ENCODE measurements at regions not wholly inside any gene's neighbourhood (a gene's known extent, or its start where the extent isn't known, plus 50 kb on each side); places are given as distances from the start of the nearest gene placed in this dataset.

DNA sequence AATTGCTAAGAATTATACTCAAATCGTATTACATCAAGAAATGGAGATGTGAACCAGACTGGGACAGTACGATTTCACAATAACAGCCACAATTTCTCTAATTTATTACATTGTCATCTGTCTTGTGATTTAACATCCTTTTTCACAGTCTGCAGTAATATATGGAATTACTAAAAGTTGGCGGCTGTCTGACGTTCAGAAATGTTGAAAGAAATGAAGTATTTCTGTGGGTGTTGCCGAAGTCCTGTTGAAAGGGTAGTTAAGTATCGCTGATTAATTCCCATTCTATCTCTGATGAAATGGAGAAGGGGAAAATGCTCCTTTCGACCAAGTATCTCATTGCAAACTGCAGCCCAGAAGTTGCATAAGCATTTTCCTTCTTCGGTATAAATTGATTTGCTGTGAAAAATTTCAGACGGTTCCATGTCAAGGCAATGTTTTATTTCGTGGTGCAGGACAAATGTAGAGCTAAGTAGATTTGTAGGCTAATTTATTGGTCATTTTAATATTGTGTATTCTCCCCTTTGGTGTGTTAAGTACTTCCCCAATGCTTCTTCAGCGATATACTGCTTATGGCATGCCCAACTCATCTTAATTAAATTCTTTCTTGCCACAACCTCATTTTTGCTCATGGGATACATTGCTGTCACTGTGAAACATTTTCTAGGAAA, 775.2 kb upstream of the RBFOX1 start:
- intact Hi-C loops (cut with DNase I; ENCODE audit: low total_unique reads) (no loop called here), in situ Hi-C loops (cut with MboI; ENCODE audit: low sequenced_read_pairs in 4 of 4) (no loop called here)
- H3K9me3 ChIP-seq: no peaks in the 10 kb centered on the region

DNA sequence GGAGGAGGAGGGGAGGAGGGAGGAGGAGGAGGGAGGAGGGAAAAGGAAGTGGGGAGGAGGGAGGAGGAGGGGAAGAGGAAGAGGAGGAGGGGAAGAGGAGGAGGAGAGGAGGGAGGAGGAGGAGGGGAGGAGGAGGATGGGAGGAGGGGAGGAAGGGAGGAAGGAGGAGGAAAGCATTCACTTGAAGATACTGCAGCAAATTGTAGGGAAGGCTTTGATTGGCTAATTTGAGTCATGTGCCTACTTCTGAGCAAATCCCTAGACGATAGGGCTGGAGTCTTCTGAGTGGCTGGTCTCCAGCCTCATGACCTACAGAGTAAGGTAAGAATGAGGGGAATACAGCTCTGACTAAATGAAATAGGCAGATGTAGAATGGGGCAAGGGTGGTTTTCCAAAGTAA, 783.2 kb upstream of the RBFOX1 start:
- in situ Hi-C loops (cut with MboI; ENCODE audit: low sequenced_read_pairs in 4 of 4): no loop called here
- no peak overlapping the region for H3K27ac ChIP-seq
- no peak overlapping the region for H3K4me3 ChIP-seq
- ATAC-seq (no peak), DNase-seq (no peak)
- H3K27me3 ChIP-seq: no peaks in the 10 kb centered on the region
- TF ChIP-seq CTCF (IDR thresholded peaks at IDR 0.05 in 4 of 5, conservative IDR thresholded peaks at IDR 0.05 in 1 of 5) (no peak), POLR2A (IDR thresholded peaks at IDR 0.05) (no peak)
- intact Hi-C loops (cut with DNase I; ENCODE audit: low total_unique reads): no loop called here
- H3K36me3 ChIP-seq: no peaks in the 10 kb centered on the region
- no peaks in the 10 kb centered on the region for H3K9me3 ChIP-seq
- H3K4me1 ChIP-seq: no peaks in the 10 kb centered on the region

More for the DNA sequence above, 775.2 kb upstream of the RBFOX1 start:
- no peaks in the 10 kb centered on the region for H3K4me1 ChIP-seq
- no peak overlapping the region for H3K4me3 ChIP-seq
- no peak for TF ChIP-seq POLR2A (IDR thresholded peaks at IDR 0.05)
- no peak for TF ChIP-seq CTCF (IDR thresholded peaks at IDR 0.05 in 4 of 5, conservative IDR thresholded peaks at IDR 0.05 in 1 of 5)
- no peaks in the 10 kb centered on the region for H3K36me3 ChIP-seq
- no peak overlapping the region for H3K27ac ChIP-seq
- ATAC-seq: no peak
- H3K27me3 ChIP-seq: no peaks in the 10 kb centered on the region
- no peak for DNase-seq

GRCh38 chr16:6548507-6548906, 784.1 kb upstream of the RBFOX1 start:
- DNase-seq: no peak
- H3K4me1 ChIP-seq: no peaks in the 10 kb centered on the region
- TF ChIP-seq POLR2A (IDR thresholded peaks at IDR 0.05) (no peak), CTCF (IDR thresholded peaks at IDR 0.05 in 4 of 5, conservative IDR thresholded peaks at IDR 0.05 in 1 of 5) (no peak)
- in situ Hi-C loops (cut with MboI; ENCODE audit: low sequenced_read_pairs in 4 of 4): no loop called here
- H3K9me3 ChIP-seq: no peaks in the 10 kb centered on the region
- no peaks in the 10 kb centered on the region for H3K36me3 ChIP-seq
- intact Hi-C loops (cut with DNase I; ENCODE audit: low total_unique reads): no loop called here
- no peak overlapping the region for H3K4me3 ChIP-seq
- no peak overlapping the region for H3K27ac ChIP-seq
- H3K27me3 ChIP-seq: no peaks in the 10 kb centered on the region
- ATAC-seq: no peak

DNA sequence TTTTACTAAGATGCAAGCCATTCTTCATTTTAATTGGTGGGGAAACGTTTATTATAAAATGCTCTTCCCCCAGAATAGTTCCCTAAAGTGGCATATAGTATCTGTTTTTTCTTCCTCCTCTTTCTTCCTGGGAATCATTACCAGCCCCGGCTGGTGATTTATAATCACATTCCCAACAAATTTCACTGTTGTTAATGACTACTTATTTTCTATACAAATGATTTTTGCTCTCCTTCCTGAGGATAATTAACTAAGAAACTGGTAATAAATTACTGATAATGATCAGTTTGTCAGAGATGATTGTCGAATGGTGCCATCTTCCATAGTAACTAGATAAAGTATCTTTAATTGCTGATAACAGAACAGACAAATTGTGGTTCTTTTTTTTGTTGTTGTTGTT, 785.5 kb upstream of the RBFOX1 start:
- H3K27me3 ChIP-seq: no peaks in the 10 kb centered on the region
- H3K36me3 ChIP-seq: no peaks in the 10 kb centered on the region
- no peaks in the 10 kb centered on the region for H3K4me1 ChIP-seq
- no peak overlapping the region for H3K27ac ChIP-seq
- H3K4me3 ChIP-seq: no peak overlapping the region
- H3K9me3 ChIP-seq: no peaks in the 10 kb centered on the region
- no peak for ATAC-seq
- TF ChIP-seq CTCF (IDR thresholded peaks at IDR 0.05 in 4 of 5, conservative IDR thresholded peaks at IDR 0.05 in 1 of 5) (no peak), POLR2A (IDR thresholded peaks at IDR 0.05) (no peak)
- intact Hi-C loops (cut with DNase I; ENCODE audit: low total_unique reads) (no loop called here), in situ Hi-C loops (cut with MboI; ENCODE audit: low sequenced_read_pairs in 4 of 4) (no loop called here)
- no peak for DNase-seq

GRCh38 chr16:6545329-6545728, 787.3 kb upstream of the RBFOX1 start:
- in situ Hi-C loops (cut with MboI; ENCODE audit: low sequenced_read_pairs in 4 of 4): no loop called here
- H3K36me3 ChIP-seq: no peaks in the 10 kb centered on the region
- ATAC-seq: no peak
- DNase-seq: no peak
- H3K4me3 ChIP-seq: no peak overlapping the region
- H3K27me3 ChIP-seq: no peaks in the 10 kb centered on the region
- no peaks in the 10 kb centered on the region for H3K9me3 ChIP-seq
- intact Hi-C loops (cut with DNase I; ENCODE audit: low total_unique reads): no loop called here
- H3K4me1 ChIP-seq: no peaks in the 10 kb centered on the region
- H3K27ac ChIP-seq: no peak overlapping the region
- no peak for TF ChIP-seq CTCF (IDR thresholded peaks at IDR 0.05 in 4 of 5, conservative IDR thresholded peaks at IDR 0.05 in 1 of 5)
- no peak for TF ChIP-seq POLR2A (IDR thresholded peaks at IDR 0.05)
